Spleen (tissue), 11 donors: ENCODE measurements at regions not wholly inside any gene's neighbourhood (a gene's known extent, or its start where the extent isn't known, plus 50 kb on each side); places are given as distances from the start of the nearest gene placed in this dataset.

Experiments used
- DNase-seq: peaks from one replicate; pipeline ENCODE4 v3.0.0-alpha.2; 2020
- H3K27ac ChIP-seq, 8 donors: fragments of 200-600 bp; sonication (generic) in 7 of 8; 1 replicate in 4 of 8; 2 replicates in 4 of 8; pipeline versions ENCODE4 v1.5.0 to v1.8.0; 2016 to 2021; ENCODE audit warnings: inconsistent platforms in 4 of 8, mild to moderate bottlenecking in 4 of 8, moderate library complexity in 1 of 8
- H3K27me3 ChIP-seq, 7 donors: fragments of 200-600 bp; sonication (generic) in 6 of 7; replicated peaks in 1 of 7; 1 replicate in 4 of 7; 2 replicates in 3 of 7; pipeline versions ENCODE4 v1.5.0 to v1.8.0; 2016 to 2021; ENCODE audit warnings: inconsistent platforms in 3 of 7, mild to moderate bottlenecking in 1 of 7
- H3K36me3 ChIP-seq, 6 donors: fragments of 200-600 bp; sonication (generic) in 5 of 6; 1 replicate in 4 of 6; 2 replicates in 2 of 6; pipeline versions ENCODE4 v1.5.0 to v1.8.0; 2016 to 2021; ENCODE audit warnings: inconsistent platforms in 2 of 6
- H3K4me1 ChIP-seq, 6 donors: fragments of 200-600 bp; sonication (generic) in 5 of 6; 1 replicate in 3 of 6; 2 replicates in 3 of 6; pipeline versions ENCODE4 v1.5.0 to v1.8.0; 2016 to 2021; ENCODE audit warnings: inconsistent platforms in 3 of 6
- H3K4me3 ChIP-seq, 8 donors: fragments of 200-600 bp; sonication (generic) in 7 of 8; 1 replicate in 4 of 8; 2 replicates in 4 of 8; pipeline versions ENCODE4 v1.5.0 to v1.8.0; 2016 to 2021; ENCODE audit warnings: inconsistent platforms in 4 of 8, mild to moderate bottlenecking in 4 of 8, moderate library complexity in 2 of 8
- H3K9me3 ChIP-seq, 8 donors: fragments of 200-600 bp; sonication (generic) in 7 of 8; 1 replicate in 4 of 8; 2 replicates in 4 of 8; pipeline versions ENCODE4 v1.5.0 to v1.8.0; 2016 to 2021; ENCODE audit warnings: inconsistent platforms in 4 of 8
- CTCF ChIP-seq, 11 experiments: fragments of 200-600 bp in 7 of 11; fragments of 450-650 bp in 4 of 11; sonication (generic) in 4 of 11; IDR thresholded peaks in 8 of 11; conservative IDR thresholded peaks in 3 of 11; 1 replicate in 7 of 11; 2 replicates in 4 of 11; pipeline versions ENCODE4 v1.4.0 to v1.8.0; 2016 to 2021; ENCODE audit warnings: antibody characterized with exemption in 11 of 11, inconsistent platforms in 4 of 11, mild to moderate bottlenecking in 1 of 11
- POLR2A ChIP-seq, 3 donors: fragments of 450-650 bp; IDR thresholded peaks; one replicate each; pipeline ENCODE4 v1.5.1; 2017; ENCODE audit warnings: antibody characterized with exemption in 3 of 3, mild to moderate bottlenecking in 1 of 3
- POLR2AphosphoS5 ChIP-seq, 3 donors: sonication (generic); formaldehyde crosslinking; IDR thresholded peaks; one replicate each; pipeline ENCODE4 v1.5.1; 2017; ENCODE audit warnings: antibody characterized with exemption in 3 of 3
- WGBS, 5 donors: extraction: QIAGEN DNeasy Blood & Tissue Kit in 3 of 5; methylation state at CpG; one replicate each; pipeline versions ENCODE4 v1.1.5 to v1.1.7; 2013 to 2018; 5-methylcytosine and 5-hydroxymethylcytosine counted together
- intact Hi-C: fragments of 100-400 bp; cut with DNase I; formaldehyde crosslinking; loops from one replicate; pipeline ENCODE4 v1.15.0; 2023; ENCODE audit warnings: low total_unique reads
- donor health status: healthy with polysubstance abuse.
- donor health status: DM: no; HTN: no; CAD: no; lungs with moderate emphysema.
- donor health status: DM: no; HTN: no; CAD: no.
- donor health status: Bipolar disorder and iron deficiency.
- donor health status: healthy.
- donor health status: DM: no; HTN: no; CAD: no.
- donor health status: DM: yes; HTN: yes; CAD: no.

GRCh38 chr6:105626295-105627158 is 223.6 kb upstream of the PREP start:
- TF ChIP-seq CTCF (IDR thresholded peaks at IDR 0.05 in 8 of 11, conservative IDR thresholded peaks at IDR 0.05 in 3 of 11) (no peak), POLR2AphosphoS5 (IDR thresholded peaks at IDR 0.05) (no peak), POLR2A (IDR thresholded peaks at IDR 0.05) (no peak)
- H3K27me3 ChIP-seq, result no peaks in the 10 kb centered on the region
- H3K36me3 ChIP-seq, result no peaks in the 10 kb centered on the region
- no peaks in the 10 kb centered on the region for H3K4me1 ChIP-seq
- intact Hi-C loops, result no loop called here
- no peaks in the 10 kb centered on the region for H3K9me3 ChIP-seq
- no peak for DNase-seq
- H3K27ac ChIP-seq, result no peak overlapping the region
- 79 to 89% (median 85%) methylated on average over 2 of the region's 2 CpGs for WGBS, 5 donors
- no peak overlapping the region for H3K4me3 ChIP-seq

DNA sequence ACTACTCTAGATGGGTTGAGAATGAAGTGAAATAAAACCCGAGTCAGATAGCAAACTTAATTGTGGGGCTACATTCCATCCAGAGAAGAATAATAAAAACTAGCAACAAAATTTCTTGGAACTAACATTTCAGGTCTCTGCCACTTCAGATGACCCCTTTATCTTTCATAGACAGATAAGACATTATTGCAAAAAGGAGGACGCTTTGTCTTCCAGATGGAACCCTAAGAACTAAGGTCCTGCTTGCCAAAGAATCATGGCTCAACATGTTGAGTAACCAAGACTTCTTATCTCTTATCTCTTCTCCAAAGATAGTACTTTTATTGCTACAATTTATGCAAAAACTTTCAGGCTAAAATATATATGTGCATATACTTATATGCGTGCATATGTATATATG is 221.1 kb upstream of the PREP start:
- no peak for DNase-seq
- no peaks in the 10 kb centered on the region for H3K36me3 ChIP-seq
- WGBS, 5 donors, result 87 to 93% (median 89%) methylated on average over 3 of the region's 3 CpGs

DNA sequence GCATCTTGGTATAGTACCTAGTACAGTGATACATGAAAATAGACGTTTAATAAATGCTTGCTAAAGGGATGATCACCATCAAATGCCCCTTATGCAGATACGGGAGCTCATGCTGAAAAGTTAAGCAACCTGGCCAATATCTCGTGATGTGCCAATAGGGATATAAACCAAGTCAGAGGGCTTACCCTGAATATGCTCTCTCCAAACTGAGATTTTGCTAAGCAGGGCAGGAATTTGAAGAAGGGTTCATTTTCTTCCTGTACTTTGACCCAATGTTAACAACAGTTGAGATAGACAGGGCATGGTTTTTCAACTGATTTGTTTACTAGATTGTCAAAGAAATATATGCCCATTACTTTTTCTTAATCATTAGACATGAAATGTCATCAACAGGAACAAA is 219.3 kb upstream of the PREP start:
- H3K4me3 ChIP-seq, result no peak overlapping the region
- 85 to 92% (median 88%) methylated on average over 3 of the region's 3 CpGs for WGBS, 5 donors
- intact Hi-C loops, result no loop called here
- no peak for DNase-seq
- TF ChIP-seq POLR2A (IDR thresholded peaks at IDR 0.05), result no peak
- no peak for TF ChIP-seq POLR2AphosphoS5 (IDR thresholded peaks at IDR 0.05)
- no peak for TF ChIP-seq CTCF (IDR thresholded peaks at IDR 0.05 in 8 of 11, conservative IDR thresholded peaks at IDR 0.05 in 3 of 11)
- H3K4me1 ChIP-seq, result no peaks in the 10 kb centered on the region
- H3K9me3 ChIP-seq, result no peaks in the 10 kb centered on the region
- H3K27me3 ChIP-seq, result no peaks in the 10 kb centered on the region
- no peak overlapping the region for H3K27ac ChIP-seq
- no peaks in the 10 kb centered on the region for H3K36me3 ChIP-seq

More for the DNA sequence above, 221.1 kb upstream of the PREP start:
- intact Hi-C loops, result no loop called here
- Histone ChIP-seq H3K4me3 (no peak overlapping the region), H3K27ac (no peak overlapping the region), H3K4me1 (no peaks in the 10 kb centered on the region), H3K27me3 (no peaks in the 10 kb centered on the region), H3K9me3 (no peaks in the 10 kb centered on the region)
- no peak for TF ChIP-seq CTCF (IDR thresholded peaks at IDR 0.05 in 8 of 11, conservative IDR thresholded peaks at IDR 0.05 in 3 of 11)

DNA sequence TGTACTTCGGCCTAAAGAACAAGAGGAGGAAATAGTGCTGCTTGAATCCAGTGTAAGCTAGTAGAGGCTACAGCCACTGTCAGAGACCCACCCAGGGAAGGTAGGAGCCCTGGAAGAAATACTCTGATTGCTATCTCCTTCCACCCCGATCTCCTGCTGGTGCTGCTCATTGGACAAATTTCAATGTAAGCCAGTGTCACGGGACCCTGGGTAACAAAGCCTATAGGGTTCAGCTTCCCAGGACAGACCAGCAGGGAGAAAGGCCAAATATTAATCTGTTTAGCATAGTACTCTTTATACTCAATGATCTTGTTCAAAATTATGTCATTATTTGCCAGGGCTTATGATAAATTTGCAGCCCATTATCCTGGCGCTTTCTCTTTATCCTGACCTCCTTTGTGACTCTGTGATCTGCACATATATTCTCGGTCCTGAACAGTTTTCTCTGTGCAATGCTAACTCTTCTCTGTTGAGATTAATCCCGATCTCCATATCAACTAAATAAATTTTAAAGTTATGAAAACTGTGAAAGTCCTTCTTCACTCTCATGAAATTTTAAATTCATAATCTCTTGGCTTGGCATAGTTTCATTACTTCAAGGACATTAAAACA is 218.8 kb upstream of the PREP start:
- no peaks in the 10 kb centered on the region for H3K27me3 ChIP-seq
- no peaks in the 10 kb centered on the region for H3K9me3 ChIP-seq
- intact Hi-C loops, result no loop called here
- 82 to 95% (median 90%) methylated on average over 6 of the region's 6 CpGs for WGBS, 5 donors
- H3K36me3 ChIP-seq, result no peaks in the 10 kb centered on the region
- DNase-seq, result no peak
- no peak overlapping the region for H3K4me3 ChIP-seq
- no peaks in the 10 kb centered on the region for H3K4me1 ChIP-seq
- H3K27ac ChIP-seq, result no peak overlapping the region
- TF ChIP-seq POLR2A (IDR thresholded peaks at IDR 0.05), result no peak
- no peak for TF ChIP-seq CTCF (IDR thresholded peaks at IDR 0.05 in 8 of 11, conservative IDR thresholded peaks at IDR 0.05 in 3 of 11)
- TF ChIP-seq POLR2AphosphoS5 (IDR thresholded peaks at IDR 0.05), result no peak
